ENCODE measurements at regions not wholly inside any gene's neighbourhood (a gene's known extent, or its start where the extent isn't known, plus 50 kb on each side); places are given as distances from the start of the nearest gene placed in this dataset.

- ChIA-PET POLR2A (no interaction called here), CTCF (no interaction called here)
- no peak overlapping the region for H3K4me3 Mint-ChIP-seq (ENCODE audit: unreplicated experiment)
- H3K4me1 Mint-ChIP-seq (ENCODE audit: low read depth, unreplicated experiment) = no peaks in the 10 kb centered on the region
- H3K27me3 Mint-ChIP-seq (ENCODE audit: insufficient read depth, unreplicated experiment) = peaks cover 2% of the 10 kb centered on the region
- Histone ChIP-seq H3K4me3 (ENCODE audit: low read depth, low read length) (no peak overlapping the region), H3K36me3 (ENCODE audit: control insufficient read depth, insufficient read depth, low read length) (no peaks in the 10 kb centered on the region), H3K27me3 (replicated peaks; ENCODE audit: control insufficient read depth, insufficient read depth, low read length) (no peaks in the 10 kb centered on the region), H3K4me1 (no peaks in the 10 kb centered on the region), H3K9me3 (no peaks in the 10 kb centered on the region)
- TF ChIP-seq CTCF (IDR thresholded peaks at IDR 0.05; ENCODE audit: insufficient read depth in 1 of 2, low read depth in 1 of 2, low read length in 1 of 2, severe bottlenecking in 1 of 2, unreplicated experiment in 1 of 2) = no peak
- intact Hi-C loops (cut with micrococcal nuclease; ENCODE audit: unreplicated experiment) = no loop called here
- no peaks in the 10 kb centered on the region for H3K9me3 Mint-ChIP-seq (ENCODE audit: unreplicated experiment)
- H3K36me3 Mint-ChIP-seq (ENCODE audit: insufficient read depth, unreplicated experiment) = no peaks in the 10 kb centered on the region
- DNase-seq = no peak
- H3K27ac Mint-ChIP-seq (ENCODE audit: unreplicated experiment) = no peak overlapping the region
- BruUV-seq (replicated peaks) = no TSS peak
These were observed 557.5 kb downstream of the DSC3 start for GRCh38 chr18:30485078-30485477.

GRCh38 chr18:30481871-30482270 lies 560.7 kb downstream of the DSC3 start:
- intact Hi-C loops (cut with micrococcal nuclease; ENCODE audit: unreplicated experiment) = no loop called here
- Histone ChIP-seq H3K36me3 (ENCODE audit: control insufficient read depth, insufficient read depth, low read length) (no peaks in the 10 kb centered on the region), H3K9me3 (no peaks in the 10 kb centered on the region), H3K4me1 (no peaks in the 10 kb centered on the region), H3K4me3 (ENCODE audit: low read depth, low read length) (no peak overlapping the region), H3K27me3 (replicated peaks; ENCODE audit: control insufficient read depth, insufficient read depth, low read length) (no peaks in the 10 kb centered on the region)
- Mint-ChIP-seq H3K27me3 (ENCODE audit: insufficient read depth, unreplicated experiment) (peaks cover 2% of the 10 kb centered on the region), H3K4me1 (ENCODE audit: low read depth, unreplicated experiment) (no peaks in the 10 kb centered on the region), H3K27ac (ENCODE audit: unreplicated experiment) (no peak overlapping the region), H3K36me3 (ENCODE audit: insufficient read depth, unreplicated experiment) (no peaks in the 10 kb centered on the region), H3K4me3 (ENCODE audit: unreplicated experiment) (no peak overlapping the region), H3K9me3 (ENCODE audit: unreplicated experiment) (no peaks in the 10 kb centered on the region)
- ChIA-PET CTCF (no interaction called here), POLR2A (no interaction called here)
- BruUV-seq (replicated peaks) = no TSS peak
- no peak for TF ChIP-seq CTCF (IDR thresholded peaks at IDR 0.05; ENCODE audit: insufficient read depth in 1 of 2, low read depth in 1 of 2, low read length in 1 of 2, severe bottlenecking in 1 of 2, unreplicated experiment in 1 of 2)
- no peak for DNase-seq

DNA sequence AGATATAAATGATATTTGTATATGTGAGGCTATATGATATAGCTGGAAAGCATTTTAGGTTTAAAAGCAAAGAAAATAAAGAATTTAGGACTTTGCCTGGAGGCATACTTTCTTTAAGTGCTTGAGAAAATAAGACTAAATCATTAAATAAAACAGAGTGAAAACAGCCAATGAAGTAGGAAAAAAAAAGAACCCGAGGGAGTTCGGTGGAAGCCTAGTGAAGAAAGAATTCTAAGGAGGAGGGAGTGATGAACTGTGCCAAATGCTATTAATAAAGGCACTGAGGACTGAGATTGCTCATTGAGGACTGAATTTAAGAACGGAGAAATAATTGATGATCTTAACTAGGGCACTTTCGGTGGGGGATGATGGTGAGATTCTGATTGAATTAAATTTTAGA lies 573.5 kb downstream of the DSC3 start:
- intact Hi-C loops (cut with micrococcal nuclease; ENCODE audit: unreplicated experiment) = no loop called here

More for the DNA sequence above, 573.5 kb downstream of the DSC3 start:
- no peak overlapping the region for H3K27ac Mint-ChIP-seq (ENCODE audit: unreplicated experiment)
- ChIA-PET CTCF (no interaction called here), POLR2A (no interaction called here)
- Histone ChIP-seq H3K4me1 (no peaks in the 10 kb centered on the region), H3K36me3 (ENCODE audit: control insufficient read depth, insufficient read depth, low read length) (no peaks in the 10 kb centered on the region), H3K4me3 (ENCODE audit: low read depth, low read length) (no peak overlapping the region), H3K9me3 (no peaks in the 10 kb centered on the region), H3K27me3 (replicated peaks; ENCODE audit: control insufficient read depth, insufficient read depth, low read length) (no peaks in the 10 kb centered on the region)
- H3K9me3 Mint-ChIP-seq (ENCODE audit: unreplicated experiment) = no peaks in the 10 kb centered on the region
- H3K36me3 Mint-ChIP-seq (ENCODE audit: insufficient read depth, unreplicated experiment) = no peaks in the 10 kb centered on the region
- H3K27me3 Mint-ChIP-seq (ENCODE audit: insufficient read depth, unreplicated experiment) = peaks cover 8% of the 10 kb centered on the region
- no peak overlapping the region for H3K4me3 Mint-ChIP-seq (ENCODE audit: unreplicated experiment)
- BruUV-seq (replicated peaks) = no TSS peak
- no peaks in the 10 kb centered on the region for H3K4me1 Mint-ChIP-seq (ENCODE audit: low read depth, unreplicated experiment)
- TF ChIP-seq CTCF (IDR thresholded peaks at IDR 0.05; ENCODE audit: insufficient read depth in 1 of 2, low read depth in 1 of 2, low read length in 1 of 2, severe bottlenecking in 1 of 2, unreplicated experiment in 1 of 2) = no peak
- no peak for DNase-seq
